C4-2B (cell line): ENCODE measurements at regions not wholly inside any gene's neighbourhood (a gene's known extent, or its start where the extent isn't known, plus 50 kb on each side); places are given as distances from the start of the nearest gene placed in this dataset.
"Not testable (repeated sequence)": the region's sequence is repeated elsewhere in the genome, so short reads cannot be mapped to it uniquely, and the experiment has no call there.

ENCODE experiments used
- H3K27ac ChIP-seq: fragments of 450-650 bp; 2 replicates; pipeline ENCODE4 v1.5.1; 2017
- CTCF ChIP-seq: fragments of 450-650 bp; conservative IDR thresholded peaks from 2 replicates; pipeline ENCODE4 v1.5.1; 2017; ENCODE audit warnings: mild to moderate bottlenecking
- ZFX ChIP-seq: fragments of 450-650 bp; IDR thresholded peaks from 2 replicates; pipeline ENCODE4 v1.6.1; 2017

DNA sequence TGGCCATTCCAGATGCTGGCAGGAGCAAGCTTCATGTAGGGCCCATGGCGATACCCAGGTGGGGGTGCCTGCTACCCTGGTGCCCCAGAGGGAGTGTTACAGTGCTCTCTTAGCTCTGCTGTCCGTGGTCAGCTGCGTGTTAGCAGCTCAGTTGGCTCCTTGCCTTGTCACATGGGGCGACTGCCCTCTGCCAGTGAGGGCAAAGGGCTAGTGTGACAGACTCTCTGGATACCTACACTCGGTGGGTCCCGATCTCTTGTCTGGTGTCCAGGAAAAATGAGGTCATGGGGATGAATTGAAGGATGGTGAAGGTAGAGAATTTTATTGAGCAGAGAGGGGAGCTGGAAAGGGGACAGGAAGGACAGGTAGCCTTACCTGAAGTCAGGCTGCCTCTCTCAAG, 152.2 kb downstream of the CYP26A1 start:
- no peak overlapping the region for H3K27ac ChIP-seq
- TF ChIP-seq ZFX, result no peak
- TF ChIP-seq CTCF, result no peak

- TF ChIP-seq CTCF (no peak), ZFX (no peak)
- no peak overlapping the region for H3K27ac ChIP-seq
Measured at GRCh38 chr10:93226619-93227018, 152.9 kb downstream of the CYP26A1 start.

DNA sequence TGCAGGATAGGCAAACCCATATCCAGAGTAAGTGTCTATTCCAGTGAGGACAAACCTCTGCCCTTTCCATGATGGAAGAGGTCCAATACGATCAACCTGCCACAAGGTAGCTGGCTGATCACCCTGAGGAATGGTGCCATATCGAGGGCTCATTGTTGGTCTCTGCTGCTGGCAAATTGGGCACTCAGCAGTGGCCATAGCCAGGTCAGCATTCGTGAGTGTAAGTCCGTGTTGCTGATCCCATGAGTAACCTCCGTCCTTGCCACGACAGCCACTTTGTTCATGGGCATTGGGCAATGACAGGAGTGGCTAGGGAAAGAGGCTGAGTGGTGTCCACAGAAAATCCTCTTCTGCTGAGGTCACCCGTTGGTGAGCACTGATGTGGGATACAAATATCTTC, 156.9 kb downstream of the CYP26A1 start:
- not testable (repeated sequence) for H3K27ac ChIP-seq

DNA sequence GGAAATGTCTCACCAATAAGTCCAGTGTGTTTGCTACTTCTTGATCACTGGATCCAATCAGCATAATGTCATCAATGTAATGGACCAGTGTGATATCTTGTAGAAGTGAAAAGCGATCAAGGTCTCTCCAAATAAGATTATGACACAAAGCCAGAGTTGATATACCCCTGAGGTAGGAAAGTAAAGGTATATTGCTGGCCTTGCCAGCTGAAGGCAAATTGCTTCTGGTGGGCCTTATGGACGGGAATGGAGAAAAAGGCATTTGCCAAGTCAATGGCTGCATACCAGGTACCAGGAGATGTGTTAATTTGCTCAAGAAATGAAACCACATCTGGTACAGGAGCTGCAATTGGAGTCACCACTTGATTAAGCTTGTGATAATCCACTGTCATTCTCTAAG, 158.5 kb downstream of the CYP26A1 start:
- H3K27ac ChIP-seq, result not testable (repeated sequence)

DNA sequence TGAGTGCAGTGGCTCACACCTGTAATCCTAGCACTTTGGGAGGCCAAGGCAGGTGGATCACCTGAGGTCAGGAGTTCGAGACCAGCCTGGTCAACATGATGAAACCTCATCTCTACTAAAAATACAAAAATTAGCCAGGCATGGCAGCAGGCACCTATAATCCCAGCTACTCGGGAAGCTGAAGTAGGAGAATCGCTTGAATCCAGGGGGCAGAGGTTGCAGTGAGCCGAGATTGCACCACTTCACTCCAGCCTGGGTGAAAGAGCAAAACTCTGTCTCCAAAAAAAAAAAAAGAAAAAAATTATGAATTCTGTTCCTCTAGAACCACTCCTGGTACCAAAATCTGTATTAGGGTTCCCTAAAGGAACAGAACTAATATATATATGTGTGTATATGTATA, 161.2 kb downstream of the CYP26A1 start:
- H3K27ac ChIP-seq, result not testable (repeated sequence)

GRCh38 chr10:93235686-93236085, 162.0 kb downstream of the CYP26A1 start:
- no peak overlapping the region for H3K27ac ChIP-seq
- no peak for TF ChIP-seq CTCF
- TF ChIP-seq ZFX, result no peak

GRCh38 chr10:93236393-93237040, 162.8 kb downstream of the CYP26A1 start:
- TF ChIP-seq CTCF (no peak), ZFX (no peak)

GRCh38 chr10:93245147-93245546, 171.5 kb downstream of the CYP26A1 start:
- no peak for TF ChIP-seq ZFX
- TF ChIP-seq CTCF, result no peak
- H3K27ac ChIP-seq, result no peak overlapping the region

More at GRCh38 chr10:93236393-93237040, 162.8 kb downstream of the CYP26A1 start:
- no peak overlapping the region for H3K27ac ChIP-seq

DNA sequence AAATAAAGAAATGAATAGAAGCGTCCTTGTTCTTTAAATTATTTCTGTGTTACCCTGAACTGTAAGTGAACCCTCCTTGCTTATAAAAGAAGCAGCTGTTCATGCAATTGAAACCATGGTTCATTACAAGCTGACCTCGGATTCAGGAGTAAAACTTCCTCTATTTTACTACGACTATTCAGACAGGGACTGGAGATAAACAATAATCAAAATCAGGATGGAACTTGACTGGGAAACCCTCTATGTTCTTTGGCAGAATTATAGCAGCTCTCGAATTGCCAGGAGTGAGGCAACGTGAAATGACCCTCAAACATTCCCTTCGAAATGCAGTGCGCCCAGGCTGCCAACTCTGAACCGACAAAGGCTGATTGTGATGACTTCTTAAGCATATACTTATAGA, 172.1 kb downstream of the CYP26A1 start:
- no peak overlapping the region for H3K27ac ChIP-seq
- TF ChIP-seq ZFX (no peak), CTCF (no peak)
